ENCODE measurements at regions not wholly inside any gene's neighbourhood (a gene's known extent, or its start where the extent isn't known, plus 50 kb on each side); places are given as distances from the start of the nearest gene placed in this dataset.

DNA sequence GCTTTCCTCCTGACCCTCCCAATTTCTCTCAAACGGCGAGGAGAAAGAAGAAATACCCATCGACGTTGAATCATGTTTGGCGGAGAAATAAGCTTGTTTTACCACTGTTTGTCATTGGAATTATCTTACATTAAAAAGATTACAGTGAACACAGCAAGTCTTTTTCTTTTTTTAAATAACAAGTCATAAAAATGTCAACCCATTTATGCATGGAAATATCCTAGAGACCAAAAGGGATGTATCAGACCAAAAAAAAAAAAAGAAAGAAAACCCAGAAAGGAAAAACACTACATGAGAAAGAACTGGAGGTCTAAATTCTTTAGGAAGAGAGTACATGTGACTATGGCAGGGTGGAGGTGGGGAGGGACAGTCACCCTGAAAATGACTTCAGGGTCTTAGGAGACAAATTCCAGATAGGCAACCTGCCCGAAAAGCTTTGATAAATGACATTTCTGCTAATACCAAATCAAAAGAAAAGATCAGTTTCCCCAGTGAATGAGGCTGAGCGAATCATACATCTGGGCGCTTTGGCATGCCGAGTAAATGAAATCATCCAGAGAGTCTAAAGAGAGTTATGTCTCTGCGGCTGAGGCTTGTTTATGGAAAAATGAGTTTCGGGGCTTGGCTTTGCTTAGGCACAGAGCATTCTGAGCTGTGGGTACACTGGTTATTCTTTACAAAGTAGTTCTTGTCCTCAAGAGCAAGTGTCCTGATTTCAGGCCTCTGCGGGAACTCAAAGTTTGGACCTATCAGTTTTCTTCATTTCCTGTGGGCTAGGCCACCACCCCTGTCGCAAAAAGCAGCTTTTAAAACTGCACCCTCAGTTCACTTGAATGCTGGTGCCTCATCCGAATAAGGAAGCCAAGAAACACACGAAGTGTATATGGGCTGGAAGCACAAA lies 110.1 kb upstream of the TGFBR2 start:
- Mint-ChIP-seq H3K4me1 (ENCODE audit: low read depth) (peaks cover 25% of the 10 kb centered on the region), H3K27me3 (ENCODE audit: low read depth) (peaks cover 2% of the 10 kb centered on the region), H3K36me3 (ENCODE audit: insufficient read depth) (no peaks in the 10 kb centered on the region), H3K9me3 (no peaks in the 10 kb centered on the region), H3K4me3 (no peak overlapping the region)
- ATAC-seq = no peak
- DNase-seq = no peak

DNA sequence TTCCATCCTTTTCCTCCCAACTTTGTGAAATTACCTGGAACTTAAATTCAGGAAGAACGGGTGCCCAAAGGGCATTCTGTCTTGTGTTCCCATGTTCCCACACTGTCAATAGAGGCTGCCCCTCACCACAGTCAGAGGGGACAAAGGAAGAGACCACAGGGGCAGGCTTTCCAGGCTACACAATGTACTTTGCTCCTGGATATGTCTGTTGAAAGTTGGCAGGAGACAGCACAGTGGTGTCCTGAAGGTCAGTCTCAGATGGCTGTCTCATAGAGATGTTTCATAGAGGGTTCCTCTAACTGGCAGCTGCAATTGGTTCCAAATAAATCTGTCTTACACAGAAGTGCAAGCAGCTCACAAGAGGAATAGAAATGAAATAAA lies 107.8 kb upstream of the TGFBR2 start:
- Mint-ChIP-seq H3K27me3 (ENCODE audit: low read depth) (peaks cover 2% of the 10 kb centered on the region), H3K9me3 (no peaks in the 10 kb centered on the region), H3K4me3 (no peak overlapping the region), H3K36me3 (ENCODE audit: insufficient read depth) (no peaks in the 10 kb centered on the region), H3K4me1 (ENCODE audit: low read depth) (peaks cover 41% of the 10 kb centered on the region)
- ATAC-seq (no peak), DNase-seq (no peak)

DNA sequence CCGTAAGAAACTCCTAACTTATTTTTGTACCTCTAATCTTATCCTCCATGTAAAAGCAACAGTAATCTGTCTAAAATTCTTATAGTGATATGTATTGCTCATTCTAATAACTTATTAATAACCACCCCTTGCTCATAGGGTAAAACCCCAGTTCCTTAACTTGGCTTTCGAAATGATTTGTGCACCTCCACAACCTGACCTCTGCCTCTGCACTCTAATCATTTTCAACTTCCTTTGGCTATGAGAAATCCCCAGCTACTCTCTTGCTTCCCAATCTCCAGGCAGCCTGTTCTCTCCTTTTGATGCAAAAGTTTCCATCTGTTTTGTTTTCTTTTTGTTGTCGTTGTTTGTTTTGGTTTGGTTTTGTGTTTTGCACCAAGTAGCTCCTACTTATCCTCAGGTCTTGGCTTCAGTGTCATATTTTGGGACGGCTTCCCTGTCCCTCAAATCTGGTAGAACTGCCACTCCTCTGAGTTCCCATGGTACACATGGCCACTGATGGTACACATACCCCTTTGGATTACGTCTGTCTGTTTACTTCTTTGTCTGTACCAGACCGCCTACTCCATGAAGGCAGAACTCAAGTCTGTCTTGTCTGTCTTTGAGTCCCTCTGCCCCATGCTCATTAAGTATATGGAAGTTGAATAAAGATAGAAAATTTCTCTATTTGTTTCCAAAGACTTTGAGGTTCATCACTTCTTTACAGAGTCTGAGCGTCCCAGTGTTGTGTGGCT lies 105.6 kb upstream of the TGFBR2 start:
- DNase-seq = no peak
- H3K36me3 Mint-ChIP-seq (ENCODE audit: insufficient read depth) = no peaks in the 10 kb centered on the region
- H3K4me1 Mint-ChIP-seq (ENCODE audit: low read depth) = peaks cover 35% of the 10 kb centered on the region
- peak; percentile 32 to 39 for ATAC-seq
- no peaks in the 10 kb centered on the region for H3K27me3 Mint-ChIP-seq (ENCODE audit: low read depth)
- peaks cover 3% of the 10 kb centered on the region for H3K9me3 Mint-ChIP-seq
- no peak overlapping the region for H3K4me3 Mint-ChIP-seq

DNA sequence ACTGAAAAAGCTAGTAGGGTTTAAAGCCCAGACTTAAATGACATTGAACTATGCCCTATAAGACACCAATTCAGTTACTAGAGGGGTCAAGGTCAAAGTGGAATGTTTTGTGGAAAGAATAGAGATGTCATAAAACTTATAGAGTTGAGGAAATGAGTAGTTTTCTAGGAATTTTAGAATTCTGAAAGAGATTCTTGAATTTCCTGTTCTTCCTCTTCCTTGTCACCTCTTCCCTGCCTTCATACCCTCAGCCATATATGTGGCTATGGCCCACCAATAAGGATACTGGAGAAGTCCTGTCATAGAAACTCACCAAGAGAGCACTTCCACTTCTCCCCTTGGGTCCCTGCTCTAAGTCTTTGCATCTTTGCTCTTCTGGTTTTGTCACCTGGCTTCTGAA lies 104.9 kb upstream of the TGFBR2 start:
- Mint-ChIP-seq H3K9me3 (peaks cover 3% of the 10 kb centered on the region), H3K4me1 (ENCODE audit: low read depth) (peaks cover 34% of the 10 kb centered on the region), H3K27me3 (ENCODE audit: low read depth) (no peaks in the 10 kb centered on the region), H3K4me3 (no peak overlapping the region), H3K36me3 (ENCODE audit: insufficient read depth) (no peaks in the 10 kb centered on the region)
- no peak for ATAC-seq
- DNase-seq = no peak

DNA sequence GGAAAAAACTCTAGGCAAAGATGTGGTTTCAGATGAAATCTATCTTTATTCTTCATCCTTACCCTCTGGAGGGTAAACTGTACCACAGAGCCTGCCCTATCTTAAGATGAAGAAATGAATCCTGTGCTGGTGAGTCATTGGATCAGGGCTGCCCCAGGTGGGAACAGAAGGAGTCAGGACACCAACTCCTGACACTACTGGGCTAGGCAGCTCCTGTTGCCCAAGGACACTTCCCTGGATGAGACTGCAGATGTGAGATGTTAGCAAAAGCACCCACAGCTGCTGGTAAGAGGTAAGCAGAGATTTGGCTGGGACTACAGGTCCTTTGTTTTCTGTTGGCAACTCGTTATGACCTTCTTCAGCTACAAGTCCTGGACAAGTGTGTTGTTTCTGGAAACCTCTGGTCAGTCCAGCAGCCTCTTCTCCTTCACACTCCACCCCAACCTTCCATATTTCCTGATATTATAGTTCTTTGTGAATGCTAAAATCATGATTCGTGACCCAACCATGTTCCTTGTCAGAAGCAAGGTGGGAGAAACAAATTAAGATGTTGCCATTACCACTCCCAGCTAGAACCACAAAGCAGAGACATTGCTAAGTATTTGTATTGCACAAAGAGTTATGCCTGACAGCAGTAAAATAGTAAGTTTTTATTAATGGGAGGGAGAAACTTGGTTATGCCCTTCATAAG lies 104.2 kb upstream of the TGFBR2 start:
- DNase-seq (no peak), ATAC-seq (no peak)
- Mint-ChIP-seq H3K4me1 (ENCODE audit: low read depth) (peaks cover 32% of the 10 kb centered on the region), H3K9me3 (peaks cover 3% of the 10 kb centered on the region), H3K27me3 (ENCODE audit: low read depth) (no peaks in the 10 kb centered on the region), H3K4me3 (no peak overlapping the region), H3K36me3 (ENCODE audit: insufficient read depth) (no peaks in the 10 kb centered on the region)

DNA sequence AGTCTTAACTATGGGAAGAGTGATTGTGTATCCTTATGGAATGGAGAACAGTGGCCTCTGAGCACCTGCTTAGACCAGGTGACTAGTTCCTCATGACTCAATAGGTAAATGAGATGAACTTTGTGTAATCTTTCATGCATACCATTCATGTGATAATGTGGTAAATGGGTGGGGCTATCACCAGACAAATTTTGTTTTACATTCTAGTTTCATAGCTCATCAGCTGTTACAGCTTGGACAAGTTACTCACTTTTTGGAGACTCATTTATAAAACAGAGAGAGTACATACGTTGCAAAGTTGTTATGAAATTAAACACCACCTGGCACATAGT lies 103.7 kb upstream of the TGFBR2 start:
- peaks cover 3% of the 10 kb centered on the region for H3K9me3 Mint-ChIP-seq
- peak; percentile 76 to 81 for ATAC-seq
- no peaks in the 10 kb centered on the region for H3K36me3 Mint-ChIP-seq (ENCODE audit: insufficient read depth)
- no peak for DNase-seq
- peaks cover 32% of the 10 kb centered on the region for H3K4me1 Mint-ChIP-seq (ENCODE audit: low read depth)
- no peak overlapping the region for H3K4me3 Mint-ChIP-seq
- H3K27me3 Mint-ChIP-seq (ENCODE audit: low read depth) = no peaks in the 10 kb centered on the region

DNA sequence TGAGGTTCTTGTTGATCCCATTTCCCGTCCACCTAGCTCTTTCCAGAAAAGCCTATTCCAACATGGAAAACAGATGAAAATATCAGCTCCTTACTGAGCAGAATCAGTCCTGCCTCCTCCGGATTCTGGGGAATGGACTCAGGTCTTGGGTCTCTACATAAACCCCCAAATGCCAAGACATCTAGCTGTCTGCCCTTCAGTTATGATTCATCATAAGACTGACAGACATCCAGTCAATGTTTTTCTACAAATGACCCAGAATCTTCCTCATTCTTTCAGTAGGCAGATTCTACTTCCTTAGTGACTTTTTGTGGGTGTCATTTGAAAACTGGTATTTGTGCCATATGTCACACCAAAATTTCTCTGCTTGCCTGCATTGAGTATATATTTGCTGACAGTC lies 103.0 kb upstream of the TGFBR2 start:
- peaks cover 32% of the 10 kb centered on the region for H3K4me1 Mint-ChIP-seq (ENCODE audit: low read depth)
- no peaks in the 10 kb centered on the region for H3K36me3 Mint-ChIP-seq (ENCODE audit: insufficient read depth)
- no peaks in the 10 kb centered on the region for H3K27me3 Mint-ChIP-seq (ENCODE audit: low read depth)
- ATAC-seq = peak in 1 of 2 donors; percentile 24
- no peak for DNase-seq
- H3K9me3 Mint-ChIP-seq = peaks cover 3% of the 10 kb centered on the region
- H3K4me3 Mint-ChIP-seq = no peak overlapping the region

DNA sequence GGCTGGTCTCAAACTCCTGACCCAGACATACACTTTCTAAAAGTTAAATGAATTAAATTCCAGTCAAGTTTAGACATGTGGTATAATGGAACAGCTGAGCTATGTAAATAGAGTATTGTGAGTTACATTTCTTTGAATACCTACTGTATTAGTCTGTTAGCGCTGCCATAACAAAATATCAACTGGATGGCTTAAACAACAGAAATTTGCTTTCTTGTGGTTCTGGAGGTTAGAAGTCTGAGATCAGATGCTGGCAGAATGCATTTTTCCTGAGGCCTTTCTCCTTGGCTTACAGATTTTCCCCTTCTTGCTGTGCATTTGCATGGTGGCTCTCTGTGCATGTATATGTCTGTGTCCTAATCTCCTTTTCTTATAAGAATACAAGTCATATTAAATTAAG lies 101.5 kb upstream of the TGFBR2 start:
- Mint-ChIP-seq H3K27me3 (ENCODE audit: low read depth) (no peaks in the 10 kb centered on the region), H3K9me3 (peaks cover 3% of the 10 kb centered on the region), H3K4me3 (no peak overlapping the region), H3K4me1 (ENCODE audit: low read depth) (peaks cover 31% of the 10 kb centered on the region), H3K36me3 (ENCODE audit: insufficient read depth) (no peaks in the 10 kb centered on the region)
- DNase-seq = no peak
- ATAC-seq = no peak

DNA sequence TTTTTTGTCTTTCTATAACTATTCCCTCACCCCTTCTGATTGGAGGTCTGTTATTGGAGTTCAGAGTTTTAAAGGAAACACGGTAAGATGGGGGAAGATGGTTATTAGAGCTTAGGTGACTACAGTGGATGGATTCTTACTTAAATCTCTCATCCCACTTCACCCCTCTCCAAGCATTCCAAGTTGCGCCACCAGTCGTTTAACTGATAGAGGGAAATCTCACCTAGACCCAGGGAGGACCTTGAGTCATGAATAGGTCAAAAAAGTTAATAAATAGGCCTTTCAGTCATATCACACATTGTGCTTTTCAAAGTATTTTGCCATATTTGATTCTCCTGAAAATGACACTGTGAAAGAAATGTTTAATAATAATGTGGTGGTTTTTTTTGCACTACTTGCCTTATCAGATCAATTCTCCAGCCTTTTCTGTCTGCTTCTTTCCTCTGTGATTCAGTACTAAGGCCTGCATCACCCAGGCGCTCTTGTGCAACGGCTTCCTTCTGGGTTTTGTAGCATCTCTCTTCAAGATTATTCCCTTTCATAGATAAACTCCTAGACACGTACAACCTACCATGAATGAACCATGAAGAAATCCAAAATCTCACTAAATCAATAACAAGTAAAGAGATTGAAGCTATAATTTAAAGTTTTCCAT lies 100.4 kb upstream of the TGFBR2 start:
- no peaks in the 10 kb centered on the region for H3K36me3 Mint-ChIP-seq (ENCODE audit: insufficient read depth)
- H3K27me3 Mint-ChIP-seq (ENCODE audit: low read depth) = no peaks in the 10 kb centered on the region
- H3K4me3 Mint-ChIP-seq = no peak overlapping the region

DNA sequence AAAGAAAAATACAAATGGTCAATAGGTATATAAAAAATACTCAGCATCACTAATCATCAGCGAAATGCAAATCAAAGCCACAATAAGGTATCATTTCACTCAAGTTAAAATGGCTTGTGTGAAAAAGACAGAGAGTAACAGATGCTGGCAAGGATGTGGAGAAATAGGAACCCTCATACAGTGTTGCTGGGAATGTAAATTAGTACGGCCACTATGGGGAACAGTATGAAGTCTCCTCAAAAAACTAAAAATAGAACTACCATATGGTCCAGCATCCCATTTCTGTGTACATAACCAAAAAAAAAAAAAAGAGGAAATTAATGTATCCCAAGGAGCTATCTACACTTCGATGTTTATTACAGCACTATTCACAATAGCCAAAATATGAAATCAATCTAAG lies 98.1 kb upstream of the TGFBR2 start:
- Mint-ChIP-seq H3K27me3 (ENCODE audit: low read depth) (no peaks in the 10 kb centered on the region), H3K4me3 (no peak overlapping the region), H3K4me1 (ENCODE audit: low read depth) (peaks cover 12% of the 10 kb centered on the region), H3K36me3 (ENCODE audit: insufficient read depth) (no peaks in the 10 kb centered on the region), H3K9me3 (peaks cover 3% of the 10 kb centered on the region)
- ATAC-seq (no peak), DNase-seq (no peak)

More for the DNA sequence above, 100.4 kb upstream of the TGFBR2 start:
- DNase-seq (no peak), ATAC-seq (no peak)
- Mint-ChIP-seq H3K9me3 (peaks cover 3% of the 10 kb centered on the region), H3K4me1 (ENCODE audit: low read depth) (peaks cover 21% of the 10 kb centered on the region)

DNA sequence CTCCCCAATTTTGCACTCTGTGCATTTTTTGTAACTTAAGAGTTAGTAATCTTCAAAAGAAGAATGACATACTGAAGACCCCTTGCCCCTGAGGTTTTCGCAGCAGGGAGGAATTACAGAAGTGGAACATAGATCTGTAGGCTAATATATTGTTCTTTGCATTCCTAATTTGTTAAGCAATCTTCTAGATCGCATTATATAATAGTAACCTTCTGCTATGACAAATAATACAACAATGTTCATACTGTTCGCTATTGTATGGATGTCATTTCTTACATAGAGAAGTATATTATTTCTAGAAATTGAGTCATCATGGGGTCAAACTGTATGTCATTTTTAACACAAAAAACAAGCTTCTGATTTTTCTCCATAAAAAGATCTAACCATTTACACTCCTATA lies 95.8 kb upstream of the TGFBR2 start:
- DNase-seq (no peak), ATAC-seq (no peak)
- Mint-ChIP-seq H3K27me3 (ENCODE audit: low read depth) (no peaks in the 10 kb centered on the region), H3K9me3 (peaks cover under 1% of the 10 kb centered on the region), H3K36me3 (ENCODE audit: insufficient read depth) (no peaks in the 10 kb centered on the region), H3K4me3 (no peak overlapping the region), H3K4me1 (ENCODE audit: low read depth) (peaks cover 8% of the 10 kb centered on the region)

DNA sequence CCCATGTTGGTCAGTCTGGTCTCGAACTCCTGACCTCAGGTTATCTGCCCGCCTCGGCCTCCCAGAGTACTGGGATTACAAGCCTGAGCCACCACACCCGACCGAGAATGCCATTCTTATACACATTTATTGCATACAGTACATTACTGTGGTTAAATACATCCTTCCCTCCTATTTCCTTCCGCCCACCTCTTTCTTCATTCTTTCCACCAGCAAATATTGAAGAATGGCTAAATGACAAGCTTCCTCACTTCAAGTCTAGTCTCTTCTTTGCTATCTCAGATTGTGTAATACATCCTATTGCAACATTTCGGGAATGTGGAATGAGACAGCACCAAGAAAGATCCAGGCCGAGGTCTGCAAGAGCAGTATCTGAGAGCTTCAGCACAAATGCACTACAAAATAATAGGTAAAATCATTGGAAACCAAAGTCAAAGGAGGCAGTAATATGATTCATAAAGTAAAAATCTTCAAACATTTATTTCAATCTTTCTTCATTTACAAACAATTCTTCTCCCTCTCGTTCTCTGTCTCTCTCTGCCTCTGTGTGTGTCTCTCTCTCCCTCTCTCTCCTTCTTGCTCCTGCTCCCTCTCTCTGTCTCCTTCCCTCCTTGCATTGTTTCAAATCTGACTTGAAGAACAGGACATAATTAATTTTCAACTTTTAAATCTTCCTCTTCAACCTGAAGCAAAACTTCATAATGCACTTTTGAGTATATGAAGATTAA lies 94.7 kb upstream of the TGFBR2 start:
- DNase-seq = no peak
- Mint-ChIP-seq H3K4me3 (no peak overlapping the region), H3K36me3 (ENCODE audit: insufficient read depth) (no peaks in the 10 kb centered on the region), H3K27me3 (ENCODE audit: low read depth) (no peaks in the 10 kb centered on the region), H3K4me1 (ENCODE audit: low read depth) (peaks cover 8% of the 10 kb centered on the region), H3K9me3 (no peaks in the 10 kb centered on the region)
- ATAC-seq = peak in 1 of 2 donors; percentile 61

DNA sequence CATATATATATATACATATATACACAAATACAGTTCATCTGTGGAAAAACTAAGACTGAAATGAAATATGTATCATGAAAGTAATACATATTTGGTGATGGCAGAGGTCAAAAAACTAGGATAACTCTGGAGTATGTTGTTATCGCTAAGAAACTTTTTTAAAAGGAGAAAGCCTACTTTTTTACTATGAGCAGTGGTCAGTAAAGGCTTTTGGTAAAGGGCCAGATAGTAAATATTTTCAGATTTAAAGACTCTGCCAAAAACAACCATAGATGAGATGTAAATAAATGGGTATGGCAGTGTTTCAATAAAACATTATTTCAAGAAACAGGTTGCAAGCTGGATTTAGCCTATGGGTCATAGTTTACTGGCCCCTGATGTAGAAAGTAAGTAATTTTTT lies 93.8 kb upstream of the TGFBR2 start:
- Mint-ChIP-seq H3K4me3 (no peak overlapping the region), H3K9me3 (no peaks in the 10 kb centered on the region), H3K27me3 (ENCODE audit: low read depth) (no peaks in the 10 kb centered on the region), H3K4me1 (ENCODE audit: low read depth) (peaks cover 8% of the 10 kb centered on the region), H3K36me3 (ENCODE audit: insufficient read depth) (no peaks in the 10 kb centered on the region)
- no peak for ATAC-seq
- no peak for DNase-seq

Measured in activated T-cell treated with anti-CD3 and anti-CD28 coated beads, Interleukin-2, amount 50 U/mL, for 4 hours (primary cell).